NOMO-1 (cell line): ENCODE measurements at regions not wholly inside any gene's neighbourhood (a gene's known extent, or its start where the extent isn't known, plus 50 kb on each side); places are given as distances from the start of the nearest gene placed in this dataset.
"Not testable (repeated sequence)": the region's sequence is repeated elsewhere in the genome, so short reads cannot be mapped to it uniquely, and the experiment has no call there.

Source experiments
- DNase-seq, 2 experiments: peaks; one replicate each; lab custom pipeline; 2025; ENCODE audit not compliant: unreplicated experiment in 2 of 2; lab: John Stamatoyannopoulos, UW

DNA sequence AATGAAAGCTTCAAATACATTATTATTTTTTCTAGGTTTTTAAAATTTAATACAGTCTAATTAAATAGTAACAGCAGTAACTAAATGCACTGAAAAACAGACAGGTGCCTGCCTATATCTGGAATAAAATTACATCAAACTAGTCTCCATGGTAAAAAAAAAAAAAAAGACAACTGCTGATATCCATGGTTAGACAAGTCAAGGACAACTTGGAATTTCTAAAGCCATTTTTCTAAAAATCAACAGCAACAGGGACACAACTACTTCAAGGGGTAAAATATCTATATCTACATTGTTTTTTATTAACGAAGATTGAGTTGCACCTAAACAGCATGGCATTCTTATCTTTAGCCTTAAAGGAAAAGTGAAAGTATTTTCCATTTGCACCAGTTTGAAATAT, 74.7 kb upstream of the VPREB1 start:
- DNase-seq = no peak

DNA sequence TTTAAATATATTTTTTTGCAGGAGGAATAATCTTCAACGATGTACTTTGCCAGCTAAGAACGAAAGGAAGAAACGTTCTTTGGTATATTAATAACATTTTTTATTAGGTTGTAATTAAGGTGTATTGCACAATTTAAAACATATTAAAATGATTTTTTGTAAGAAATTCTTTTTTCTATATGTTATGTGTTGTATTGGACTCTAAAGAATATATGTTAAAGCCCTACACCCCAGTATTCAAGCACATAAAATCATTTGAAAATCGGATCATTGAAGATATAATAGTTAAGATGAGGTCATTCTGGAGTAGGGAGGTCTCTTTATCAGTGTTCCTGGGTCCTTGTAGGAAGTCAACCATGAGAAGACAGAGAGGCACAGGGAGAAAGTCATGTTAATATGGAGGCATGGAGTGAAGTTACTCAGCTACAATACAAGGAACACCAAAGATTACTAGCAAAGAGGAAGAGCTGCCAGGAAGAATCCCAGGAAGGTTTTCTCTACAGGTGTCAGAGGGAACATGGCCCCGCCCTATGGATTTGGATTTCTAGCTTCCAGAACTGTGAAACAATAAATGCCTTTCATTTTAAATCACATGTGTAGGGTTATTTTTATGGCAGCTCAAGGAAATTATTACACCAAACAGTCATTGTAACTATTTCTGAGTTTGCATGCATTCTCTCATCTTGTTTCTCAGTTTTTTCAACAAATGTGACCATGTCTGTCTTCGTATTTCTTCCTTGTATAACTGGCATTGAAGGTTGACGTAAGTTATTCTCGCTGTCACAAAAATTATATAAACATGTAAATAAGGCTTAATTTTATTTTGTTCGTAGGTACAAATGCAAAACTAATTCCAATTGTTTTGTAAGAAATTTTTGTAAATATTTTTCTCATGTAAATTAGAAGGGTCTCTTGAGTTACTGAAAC, 75.4 kb upstream of the VPREB1 start:
- DNase-seq = no peak

DNA sequence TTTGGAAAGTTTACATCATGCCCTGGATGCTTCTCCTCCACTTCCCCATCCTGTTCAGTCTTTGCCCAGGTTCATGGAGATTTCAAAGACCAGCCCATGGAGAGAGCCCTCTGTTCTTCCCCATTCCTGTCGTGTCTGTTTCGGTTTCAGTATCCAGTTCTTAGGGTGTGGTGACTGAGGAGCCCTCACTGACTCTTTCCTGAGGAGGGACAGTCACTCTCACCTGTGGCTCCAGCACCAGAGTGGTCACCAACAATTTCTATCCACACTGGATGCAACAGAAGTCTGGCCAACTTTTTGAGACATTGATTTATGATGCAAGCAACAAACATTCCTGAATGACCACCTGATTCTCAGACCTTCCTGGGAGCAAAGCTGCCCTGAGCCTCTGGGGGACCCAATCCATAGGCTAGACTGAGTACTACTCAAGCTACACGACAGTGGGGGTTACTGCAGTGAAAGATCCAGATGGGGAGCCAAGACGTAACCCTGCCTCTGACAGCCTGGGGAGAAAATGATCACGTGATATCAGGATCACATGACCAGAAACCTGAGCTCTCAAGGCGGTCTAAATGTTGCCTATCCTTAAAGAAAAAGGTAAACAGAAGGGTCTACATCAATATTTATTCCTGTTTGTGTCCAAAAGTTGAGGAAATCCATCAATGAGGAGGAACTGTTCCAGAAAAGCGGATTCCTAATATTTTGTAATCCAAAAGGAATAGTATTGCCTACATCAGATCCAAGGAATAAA, 76.2 kb upstream of the VPREB1 start:
- DNase-seq = peak; percentile 48 to 57

DNA sequence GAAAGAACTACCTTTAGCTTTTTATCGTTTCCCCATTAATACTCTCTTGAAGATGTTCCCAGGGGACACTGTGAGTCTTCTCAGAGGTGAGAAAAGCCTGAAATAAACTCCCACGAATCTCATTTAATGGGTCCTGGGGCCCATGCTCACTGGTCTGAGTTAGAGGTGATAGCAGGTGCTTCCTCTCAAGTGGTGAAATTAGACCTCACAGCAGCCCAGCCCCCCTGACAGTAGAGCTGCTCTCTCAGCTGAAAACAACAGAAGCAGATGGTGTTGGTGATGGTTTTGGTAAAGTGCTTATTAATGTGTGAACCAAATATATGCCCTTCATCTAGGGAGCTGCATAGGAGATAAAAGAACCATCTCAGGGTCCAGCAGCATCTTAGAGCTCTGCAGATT, 76.8 kb upstream of the VPREB1 start:
- no peak for DNase-seq

DNA sequence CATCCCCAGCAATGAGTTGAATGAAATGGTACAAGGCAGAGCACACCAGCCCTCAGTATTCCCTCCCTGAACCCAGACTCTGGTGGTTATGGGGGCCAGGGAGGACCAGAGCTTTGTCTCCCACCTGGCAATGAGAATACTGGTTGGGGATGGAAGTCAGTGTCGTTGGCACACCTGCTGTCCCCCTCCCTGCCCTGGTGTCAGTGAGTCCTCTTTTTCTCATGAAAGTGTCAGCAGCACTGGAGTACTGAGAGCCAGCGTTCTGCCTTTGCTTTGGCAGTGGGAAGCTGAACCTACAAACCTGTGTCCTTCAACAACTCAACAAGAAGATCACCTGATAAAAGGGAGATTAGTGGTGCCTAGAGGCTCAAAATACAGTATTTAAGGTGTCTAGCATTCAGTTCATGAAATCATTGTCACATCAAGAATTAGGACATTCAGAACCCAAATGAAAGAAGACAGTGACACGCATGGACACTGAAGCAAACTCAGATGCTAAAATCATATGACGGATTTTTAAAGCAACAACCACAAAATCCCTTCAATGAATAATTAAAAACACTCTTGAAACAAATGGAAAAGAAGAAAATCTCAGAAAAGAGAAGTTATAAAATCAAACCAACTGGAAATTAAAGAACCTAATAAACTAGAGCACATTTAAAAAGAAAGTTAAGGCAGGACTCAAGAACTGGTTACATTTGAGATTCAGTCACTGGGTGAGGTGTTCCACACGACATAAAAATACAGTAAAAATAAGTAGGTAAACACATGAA, 77.5 kb upstream of the VPREB1 start:
- DNase-seq = no peak

DNA sequence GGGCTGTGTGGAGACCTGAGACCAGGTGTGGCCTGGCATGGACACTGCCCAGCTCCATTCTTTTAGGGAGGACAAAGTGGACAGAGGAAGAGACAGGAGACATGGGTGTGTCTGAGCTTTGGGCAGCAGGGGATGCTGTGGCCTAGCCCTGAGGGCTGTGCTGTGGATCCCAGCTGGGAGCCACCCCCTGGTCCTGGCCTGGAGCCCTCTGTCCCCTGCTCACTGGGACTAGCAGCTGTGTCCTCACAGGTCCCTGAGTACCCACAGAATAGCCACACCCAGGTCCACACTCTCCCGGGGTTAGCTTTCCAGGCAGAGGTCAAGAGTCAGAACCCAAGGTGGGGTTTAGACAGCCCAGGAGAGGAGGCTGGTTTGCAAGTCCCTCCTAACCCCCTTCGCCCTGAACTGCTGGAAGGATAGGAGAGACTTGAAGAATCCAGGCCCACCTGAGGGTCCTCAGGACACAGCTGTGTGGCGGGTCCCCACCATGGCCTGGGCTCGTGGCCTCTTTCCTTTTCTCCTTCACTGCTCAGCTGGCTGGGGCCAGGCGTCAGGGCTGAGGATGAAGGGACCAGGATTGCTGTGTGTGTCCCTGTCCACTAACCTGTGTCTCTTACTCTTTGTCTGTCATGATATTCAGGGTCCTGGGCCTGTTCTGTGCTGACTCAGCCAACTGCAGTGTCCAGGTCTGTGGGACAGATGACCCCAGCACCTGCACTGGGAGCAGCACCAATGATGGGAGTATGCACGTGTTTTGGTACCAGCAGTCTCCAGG, 78.5 kb upstream of the VPREB1 start:
- no peak for DNase-seq

DNA sequence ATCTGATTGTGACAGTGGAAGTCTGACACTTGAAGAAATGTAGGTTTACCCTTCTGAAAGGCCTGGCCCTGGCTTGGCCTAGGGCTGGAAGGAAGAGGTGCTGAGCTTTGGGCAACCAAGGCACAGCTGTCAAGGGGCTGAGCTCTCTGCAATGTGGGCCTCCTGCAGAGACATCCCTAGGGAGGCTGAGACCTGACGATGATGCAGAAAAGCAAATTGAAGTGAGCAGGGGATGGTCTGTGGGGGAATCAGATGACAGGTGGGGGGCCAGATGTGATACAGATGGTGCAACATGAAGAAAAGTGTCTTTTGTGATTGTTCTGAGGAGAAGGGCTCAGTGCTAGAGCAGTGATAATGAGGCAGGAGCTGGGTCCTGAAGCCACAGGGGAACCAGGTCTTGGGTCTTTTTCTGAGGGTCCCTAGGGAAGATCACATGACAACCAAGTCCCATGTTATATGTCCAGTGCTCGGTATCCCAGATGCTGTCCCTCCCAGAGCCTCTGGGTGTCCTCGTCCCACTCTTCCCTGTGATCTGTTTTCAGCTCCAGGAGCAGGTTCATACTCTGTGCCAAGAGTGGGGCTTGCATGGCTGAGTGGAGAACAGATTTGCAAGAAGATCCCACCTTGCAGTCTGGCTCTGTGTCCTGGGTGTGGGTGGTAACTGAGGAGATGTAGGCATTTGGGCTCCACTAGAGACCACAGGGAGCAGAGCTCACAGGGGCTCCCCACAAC, 79.9 kb upstream of the VPREB1 start:
- DNase-seq = no peak

DNA sequence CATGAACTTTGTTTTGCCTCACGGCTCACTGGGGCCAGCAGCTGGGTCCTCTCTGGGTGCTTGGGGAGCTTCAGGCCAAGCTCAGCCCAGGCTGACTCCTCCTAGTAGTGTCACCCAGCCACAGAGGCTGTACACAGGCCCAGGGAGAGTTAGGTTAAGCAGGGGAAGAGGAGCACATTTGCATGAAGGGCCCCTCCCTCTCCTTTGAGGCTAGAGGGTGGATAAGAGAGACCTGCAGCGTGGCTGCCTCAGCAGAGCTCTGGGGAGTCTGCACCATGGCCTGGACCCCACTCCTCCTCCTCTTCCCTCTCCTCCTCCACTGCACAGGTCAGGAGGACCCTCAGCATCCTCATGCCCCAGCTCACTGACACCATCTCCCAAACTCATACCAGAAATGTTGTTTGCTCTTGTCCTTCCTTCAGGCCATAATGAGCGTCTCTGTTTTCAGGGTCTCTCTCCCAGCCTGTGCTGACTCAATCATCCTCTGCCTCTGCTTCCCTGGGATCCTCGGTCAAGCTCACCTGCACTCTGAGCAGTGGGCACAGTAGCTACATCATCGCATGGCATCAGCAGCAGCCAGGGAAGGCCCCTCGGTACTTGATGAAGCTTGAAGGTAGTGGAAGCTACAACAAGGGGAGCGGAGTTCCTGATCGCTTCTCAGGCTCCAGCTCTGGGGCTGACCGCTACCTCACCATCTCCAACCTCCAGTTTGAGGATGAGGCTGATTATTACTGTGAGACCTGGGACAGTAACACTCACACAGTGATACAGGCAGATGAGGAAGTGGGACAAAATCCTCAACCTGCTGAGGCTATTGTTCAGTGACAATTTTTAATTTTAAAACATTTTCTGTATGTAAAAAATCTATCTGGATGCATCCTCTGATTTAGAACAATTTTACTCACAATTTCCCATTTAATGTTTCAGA, 82.4 kb upstream of the VPREB1 start:
- DNase-seq = no peak

DNA sequence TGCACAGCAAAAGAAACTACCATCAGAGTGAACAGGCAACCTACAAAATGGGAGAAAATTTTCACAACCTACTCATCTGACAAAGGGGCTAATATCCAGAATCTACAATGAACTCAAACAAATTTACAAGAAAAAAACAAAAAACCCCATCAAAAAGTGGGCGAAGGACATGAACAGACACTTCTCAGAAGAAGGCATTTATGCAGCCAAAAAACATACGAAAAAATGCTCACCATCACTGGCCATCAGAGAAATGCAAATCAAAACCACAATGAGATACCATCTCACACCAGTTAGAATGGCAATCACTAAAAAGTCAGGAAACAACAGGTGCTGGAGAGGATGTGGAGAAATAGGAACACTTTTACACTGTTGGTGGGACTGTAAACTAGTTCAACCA, 83.8 kb upstream of the VPREB1 start:
- not testable (repeated sequence) for DNase-seq

DNA sequence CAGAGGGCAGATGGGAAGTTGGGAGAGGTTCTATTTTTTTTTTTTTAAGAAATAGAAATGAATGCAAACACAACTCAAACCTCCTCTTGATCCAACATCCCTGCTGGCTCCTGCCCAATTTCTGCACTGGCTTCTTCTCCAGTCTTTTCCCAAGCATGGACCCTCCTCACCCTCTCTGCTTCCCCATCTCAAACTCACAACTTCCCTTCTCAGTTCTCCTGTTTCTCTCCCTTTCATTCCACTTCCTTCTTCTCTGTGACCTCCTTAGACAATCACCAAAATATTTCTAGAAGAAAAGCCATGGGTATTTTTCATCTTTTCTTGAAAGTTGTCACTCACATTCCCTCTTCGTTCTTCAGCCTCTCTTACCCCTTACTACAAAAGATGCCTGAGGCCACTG, 85.2 kb upstream of the VPREB1 start:
- no peak for DNase-seq

DNA sequence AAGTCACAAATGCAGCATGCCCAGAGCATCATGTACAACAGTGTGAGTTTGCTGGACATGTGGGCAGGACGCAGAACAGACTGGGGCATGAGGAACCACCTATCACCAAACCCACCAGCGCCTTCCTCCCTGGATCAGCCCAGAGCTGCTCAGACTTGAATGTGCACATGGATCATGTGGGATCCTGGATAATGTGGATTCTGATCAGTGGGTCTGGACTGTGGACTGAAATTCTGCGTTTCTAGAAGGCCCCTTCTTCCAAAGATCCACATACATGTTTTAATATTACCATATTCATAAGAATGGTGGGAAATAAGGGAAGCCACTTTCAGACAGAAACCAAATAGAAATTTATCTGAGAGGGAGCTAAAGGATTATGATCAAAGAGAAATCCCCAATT, 85.6 kb upstream of the VPREB1 start:
- DNase-seq = no peak

DNA sequence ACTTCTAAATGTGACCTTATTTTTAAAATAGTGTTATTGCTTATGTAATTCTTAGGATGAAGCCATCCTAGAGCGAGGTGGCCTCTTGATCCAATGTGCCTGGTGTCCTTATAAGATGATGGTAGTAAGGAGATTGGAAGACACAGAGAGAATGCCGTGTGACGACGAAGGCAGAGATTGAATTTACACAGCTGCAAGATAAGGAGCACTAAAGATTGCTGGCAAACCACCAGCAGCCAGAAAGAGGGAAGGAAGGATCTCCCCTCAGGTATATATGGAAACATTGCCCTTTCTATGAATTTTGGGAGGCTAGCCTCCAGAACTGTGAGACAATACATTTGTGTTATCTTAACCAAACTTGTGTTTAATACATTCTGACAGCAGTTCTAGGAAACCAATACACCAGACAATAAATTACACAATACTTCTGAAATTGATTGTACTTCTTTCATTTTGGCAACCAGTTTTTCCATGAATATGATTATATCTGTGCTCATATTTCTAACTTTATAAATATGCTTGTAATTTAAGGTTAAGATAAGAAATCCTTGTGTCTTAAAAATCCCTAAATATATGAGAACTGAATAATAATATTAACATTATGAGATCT, 86.3 kb upstream of the VPREB1 start:
- no peak for DNase-seq

DNA sequence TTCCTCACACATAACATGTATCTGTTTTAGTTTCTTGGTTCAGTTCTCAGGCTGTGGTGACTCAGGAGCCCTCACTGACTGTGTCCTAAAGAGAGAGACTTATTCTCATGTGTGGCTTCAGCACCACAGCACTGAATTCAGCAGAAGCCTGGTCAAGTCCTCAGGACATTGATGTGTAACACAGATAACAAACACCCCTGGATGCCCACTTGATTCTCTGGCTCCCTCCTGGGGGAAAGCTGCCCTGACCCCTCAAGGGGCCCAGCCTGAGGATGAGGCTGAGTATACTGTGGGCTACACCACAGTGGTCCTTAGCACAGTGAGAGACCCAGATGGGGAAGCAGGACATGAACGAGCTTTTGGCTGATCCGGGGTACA, 87.2 kb upstream of the VPREB1 start:
- no peak for DNase-seq

DNA sequence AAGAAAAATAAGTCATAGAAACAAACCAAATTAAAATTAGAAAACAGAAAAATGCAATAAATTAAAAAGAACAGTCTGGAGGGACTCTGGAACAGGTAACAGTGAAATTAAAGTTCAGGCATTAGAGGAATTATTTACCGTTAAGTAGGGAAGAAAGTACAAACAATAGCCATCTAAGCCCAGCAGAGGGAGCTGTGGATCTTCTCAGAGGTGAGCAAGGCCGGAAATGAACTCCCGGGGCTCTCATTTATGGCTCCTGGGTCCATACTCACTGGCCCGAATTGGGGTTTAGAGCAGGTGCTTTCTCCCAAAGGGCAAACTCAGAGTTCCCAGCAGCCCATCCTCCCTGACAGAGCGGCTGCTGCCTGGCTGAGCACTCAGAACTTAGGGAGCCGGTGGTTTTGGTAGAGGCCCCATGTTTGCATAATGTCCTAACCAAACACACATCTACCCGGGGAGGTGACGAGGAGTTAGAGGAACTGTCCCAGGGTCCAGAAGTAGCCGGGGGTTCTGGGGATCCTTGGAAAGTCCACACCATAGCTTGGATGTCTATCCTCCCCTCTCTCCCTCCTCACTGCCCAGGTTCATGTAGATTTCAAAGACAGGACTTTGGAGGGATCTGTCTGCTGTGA, 87.8 kb upstream of the VPREB1 start:
- peak; percentile 61 to 80 for DNase-seq

DNA sequence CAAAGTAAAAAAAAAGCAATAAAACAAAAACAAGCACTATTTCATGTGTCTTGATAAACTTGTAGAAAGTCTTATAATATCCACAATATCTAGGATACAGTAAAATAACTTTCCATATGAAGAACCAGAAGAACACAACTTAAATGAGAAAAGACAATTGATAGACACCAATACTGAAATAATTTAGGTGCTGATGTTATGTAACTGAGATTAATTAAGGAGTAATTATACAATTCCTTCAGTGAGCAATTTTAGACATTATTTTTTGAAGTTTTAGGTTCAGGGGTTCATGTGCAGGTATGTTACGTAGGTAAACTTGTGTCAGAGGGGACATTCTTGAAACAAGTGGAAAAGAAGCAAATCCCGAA, 88.3 kb upstream of the VPREB1 start:
- DNase-seq = no peak

DNA sequence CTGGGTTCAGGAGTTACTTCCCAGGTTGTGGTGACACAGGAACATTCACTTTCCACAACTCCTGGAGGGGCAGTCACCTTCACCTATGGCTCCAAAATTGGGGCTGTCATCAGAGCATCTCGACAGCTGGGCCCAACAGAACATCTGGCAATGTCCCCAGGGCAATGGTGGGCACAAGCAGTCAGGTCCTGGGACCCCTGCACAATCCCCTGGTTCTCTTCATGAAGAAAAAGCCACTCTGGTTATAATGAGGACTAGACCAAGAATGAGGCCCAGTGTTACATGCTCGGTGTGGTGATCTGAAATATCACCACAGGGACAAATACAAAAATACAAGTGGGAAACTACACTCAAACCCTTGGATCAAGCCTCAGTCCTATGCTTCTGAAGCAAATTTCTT, 89.0 kb upstream of the VPREB1 start:
- no peak for DNase-seq

DNA sequence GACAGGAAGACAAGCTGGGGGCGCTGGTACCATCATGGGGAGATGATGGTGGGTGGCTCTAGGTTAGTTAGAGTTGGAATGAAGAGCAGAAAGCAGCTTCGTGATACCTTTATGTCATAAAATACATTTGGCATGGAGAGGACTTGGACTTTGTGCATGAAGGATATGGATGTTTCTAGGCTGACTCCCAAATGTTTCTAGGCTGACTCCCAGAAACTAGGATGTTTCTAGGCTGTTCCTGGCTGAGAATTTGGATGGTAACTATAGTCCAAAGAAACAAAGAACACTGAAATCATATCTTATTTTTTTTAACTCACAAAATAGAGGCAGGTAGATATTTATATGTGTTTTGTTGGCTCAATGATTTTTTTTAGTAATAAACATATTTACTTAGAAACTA, 89.4 kb upstream of the VPREB1 start:
- no peak for DNase-seq

DNA sequence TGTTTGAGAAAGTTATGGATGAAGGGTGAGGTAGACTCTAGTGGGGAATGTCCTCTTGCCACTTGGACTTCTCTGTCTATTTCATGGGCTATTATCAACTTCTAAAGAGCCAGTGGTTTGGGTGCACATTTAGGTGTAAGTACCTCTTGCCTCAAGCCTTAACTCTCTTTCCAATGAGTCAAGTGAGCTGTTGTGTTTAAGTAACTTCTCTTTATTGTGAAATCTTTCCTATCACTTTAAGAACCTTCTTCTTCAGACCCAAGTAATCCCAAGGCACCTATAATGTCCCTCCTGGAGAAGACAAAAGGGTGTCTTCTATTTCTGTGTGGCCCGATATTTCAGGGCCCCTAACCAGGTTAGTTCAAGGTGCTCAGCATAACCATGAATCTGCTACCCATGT, 90.5 kb upstream of the VPREB1 start:
- peak; percentile 34 to 77 for DNase-seq
